HL-60 (cell line): ENCODE measurements at regions not wholly inside any gene's neighbourhood (a gene's known extent, or its start where the extent isn't known, plus 50 kb on each side); places are given as distances from the start of the nearest gene placed in this dataset.
A peak's percentile ranks its signal among the peaks of the same experiment; 100 is the strongest.

Experiments
- DNase-seq, 2 experiments: peaks; one replicate each; pipeline ENCODE4 v3.0.0-alpha.2; 2010 to 2020; ENCODE audit warnings: low read depth in 1 of 2, low spot score in 1 of 2
- H3K27ac ChIP-seq: fragments of 250-450 bp; sonication (Bioruptor Pico); replicated peaks from 2 replicates; pipeline ENCODE4 v1.5.1; 2020; ENCODE audit warnings: mild to moderate bottlenecking, moderate library complexity
- H3K27me3 ChIP-seq: fragments of 250-450 bp; sonication (Bioruptor Pico); 2 replicates; pipeline ENCODE4 v1.5.1; 2021; ENCODE audit warnings: mild to moderate bottlenecking, moderate library complexity; ENCODE audit not compliant: insufficient read depth, poor library complexity, severe bottlenecking
- H3K4me3 ChIP-seq: replicated peaks from 2 replicates; pipeline ENCODE4 v1.5.1; 2011; ENCODE audit warnings: mild to moderate bottlenecking, control low read depth, low read length; ENCODE audit not compliant: insufficient read depth
- CTCF ChIP-seq: IDR thresholded peaks from one replicate; pipeline ENCODE4 v1.5.1; 2011; ENCODE audit warnings: low read length, control low read depth, inconsistent platforms; ENCODE audit not compliant: insufficient read depth
- GABPA ChIP-seq: IDR thresholded peaks from 2 replicates; pipeline ENCODE4 v1.6.1; 2012; ENCODE audit warnings: low read depth
- POLR2AphosphoS5 ChIP-seq: IDR thresholded peaks from 2 replicates; pipeline ENCODE4 v1.6.1; 2012; ENCODE audit warnings: low read depth
- REST ChIP-seq: IDR thresholded peaks from 2 replicates; pipeline ENCODE4 v1.6.1; 2012; ENCODE audit warnings: low read depth; ENCODE audit not compliant: insufficient replicate concordance
- SPI1 ChIP-seq: IDR thresholded peaks from 2 replicates; pipeline ENCODE4 v1.6.1; 2012; ENCODE audit warnings: low read depth, mild to moderate bottlenecking, borderline replicate concordance

- no peak for TF ChIP-seq REST
- TF ChIP-seq GABPA: no peak
- no peak for TF ChIP-seq CTCF
- TF ChIP-seq SPI1: no peak
- no peak for TF ChIP-seq POLR2AphosphoS5
- no peaks in the 10 kb centered on the region for H3K27me3 ChIP-seq
- DNase-seq: no peak
- H3K4me3 ChIP-seq: no peak overlapping the region
- no peak overlapping the region for H3K27ac ChIP-seq
Measured at GRCh38 chr11:59265735-59266134, 53.0 kb upstream of the MPEG1 start.

GRCh38 chr11:59264736-59265135, 52.0 kb upstream of the MPEG1 start:
- no peak for DNase-seq
- Histone ChIP-seq H3K27me3 (no peaks in the 10 kb centered on the region), H3K4me3 (no peak overlapping the region), H3K27ac (no peak overlapping the region)
- no peak for TF ChIP-seq GABPA
- no peak for TF ChIP-seq SPI1
- no peak for TF ChIP-seq REST
- TF ChIP-seq CTCF: no peak
- TF ChIP-seq POLR2AphosphoS5: no peak

- H3K27ac ChIP-seq: no peak overlapping the region
- peak in 1 of 2 experiments; percentile 45 for DNase-seq
- TF ChIP-seq POLR2AphosphoS5 (no peak), CTCF (peak; percentile 2)
- H3K4me3 ChIP-seq: no peak overlapping the region
- H3K27me3 ChIP-seq: no peaks in the 10 kb centered on the region
Measured at GRCh38 chr11:59263225-59263894, 50.6 kb upstream of the MPEG1 start.
